Left lung (tissue), 4 donors: ENCODE measurements at regions not wholly inside any gene's neighbourhood (a gene's known extent, or its start where the extent isn't known, plus 50 kb on each side); places are given as distances from the start of the nearest gene placed in this dataset.

ENCODE experiments used
- ATAC-seq: fragments of 200-7000 bp; cut with Tn5 transposase; one replicate; pipeline ENCODE4 v1.9.1; 2020; ENCODE audit warnings: moderate library complexity
- DNase-seq, 4 donors: peaks; one replicate each; pipeline ENCODE4 v3.0.0-alpha.2; 2013 to 2020
- H3K27ac ChIP-seq, 2 donors: fragments of 200-600 bp; sonication (generic) in 1 of 2; one replicate each; pipeline versions ENCODE4 v1.5.0 to v1.8.0; 2020 to 2021
- H3K27me3 ChIP-seq, 2 donors: fragments of 200-600 bp; sonication (generic) in 1 of 2; one replicate each; pipeline versions ENCODE4 v1.5.0 to v1.8.0; 2020 to 2021
- H3K36me3 ChIP-seq, 2 donors: fragments of 200-600 bp; sonication (generic) in 1 of 2; one replicate each; pipeline versions ENCODE4 v1.5.0 to v1.8.0; 2020 to 2021
- H3K4me1 ChIP-seq, 2 donors: fragments of 200-600 bp; one replicate each; pipeline ENCODE4 v1.8.0; 2021
- H3K4me3 ChIP-seq, 2 donors: fragments of 200-600 bp; sonication (generic) in 1 of 2; one replicate each; pipeline versions ENCODE4 v1.5.0 to v1.8.0; 2020 to 2021; ENCODE audit warnings: mild to moderate bottlenecking in 1 of 2
- H3K9me3 ChIP-seq, 2 donors: fragments of 200-600 bp; sonication (generic) in 1 of 2; one replicate each; pipeline versions ENCODE4 v1.5.0 to v1.8.0; 2020 to 2021
- CTCF ChIP-seq, 2 donors: fragments of 200-600 bp; sonication (generic) in 1 of 2; IDR thresholded peaks; one replicate each; pipeline versions ENCODE4 v1.5.0 to v1.8.0; 2021; ENCODE audit warnings: antibody characterized with exemption in 2 of 2
- intact Hi-C, 2 donors: fragments of 100-400 bp; cut with DNase I; formaldehyde crosslinking; loops; one replicate each; pipeline versions ENCODE4 v1.11.2 to v1.14.2; 2022
- donor health status: DM: no; HTN: yes; CAD: no.
- donor health status: DM: no; HTN: no; CAD: no.

- no peaks in the 10 kb centered on the region for H3K4me1 ChIP-seq
- ATAC-seq (no peak), DNase-seq (no peak)
- intact Hi-C loops = no loop called here
- H3K9me3 ChIP-seq = no peaks in the 10 kb centered on the region
- H3K27me3 ChIP-seq = no peaks in the 10 kb centered on the region
- H3K27ac ChIP-seq = no peak overlapping the region
- H3K4me3 ChIP-seq = no peak overlapping the region
- no peak for TF ChIP-seq CTCF (IDR thresholded peaks at IDR 0.05)
- H3K36me3 ChIP-seq = no peaks in the 10 kb centered on the region
Measured at GRCh38 chr1:57492586-57493226, 68.8 kb upstream of the DAB1 start.

GRCh38 chr1:57489358-57490036 is 65.6 kb upstream of the DAB1 start:
- no peaks in the 10 kb centered on the region for H3K27me3 ChIP-seq
- no peak for TF ChIP-seq CTCF (IDR thresholded peaks at IDR 0.05)
- DNase-seq (no peak), ATAC-seq (no peak)
- H3K9me3 ChIP-seq = no peaks in the 10 kb centered on the region
- intact Hi-C loops = no loop called here
- H3K27ac ChIP-seq = peak overlapping the region in 1 of 2 donors; percentile 11
- no peaks in the 10 kb centered on the region for H3K36me3 ChIP-seq
- H3K4me1 ChIP-seq = no peaks in the 10 kb centered on the region
- no peak overlapping the region for H3K4me3 ChIP-seq

GRCh38 chr1:57485643-57486042 is 61.8 kb upstream of the DAB1 start:
- Histone ChIP-seq H3K27me3 (no peaks in the 10 kb centered on the region), H3K4me1 (no peaks in the 10 kb centered on the region), H3K36me3 (no peaks in the 10 kb centered on the region), H3K9me3 (no peaks in the 10 kb centered on the region), H3K4me3 (no peak overlapping the region), H3K27ac (no peak overlapping the region)
- no peak for DNase-seq
- intact Hi-C loops = no loop called here
- TF ChIP-seq CTCF (IDR thresholded peaks at IDR 0.05) = no peak
- ATAC-seq = no peak

GRCh38 chr1:57483954-57484353 is 60.1 kb upstream of the DAB1 start:
- ATAC-seq (no peak), DNase-seq (no peak)
- Histone ChIP-seq H3K27me3 (no peaks in the 10 kb centered on the region), H3K36me3 (no peaks in the 10 kb centered on the region), H3K4me1 (no peaks in the 10 kb centered on the region), H3K4me3 (no peak overlapping the region), H3K9me3 (no peaks in the 10 kb centered on the region), H3K27ac (no peak overlapping the region)
- no peak for TF ChIP-seq CTCF (IDR thresholded peaks at IDR 0.05)
- intact Hi-C loops = no loop called here

GRCh38 chr1:57479471-57479870 is 55.6 kb upstream of the DAB1 start:
- Histone ChIP-seq H3K36me3 (no peaks in the 10 kb centered on the region), H3K27ac (no peak overlapping the region), H3K4me3 (no peak overlapping the region), H3K27me3 (no peaks in the 10 kb centered on the region), H3K9me3 (no peaks in the 10 kb centered on the region), H3K4me1 (no peaks in the 10 kb centered on the region)
- ATAC-seq = no peak
- DNase-seq = no peak
- intact Hi-C loops = no loop called here
- no peak for TF ChIP-seq CTCF (IDR thresholded peaks at IDR 0.05)
